AG08396 (cell line): ENCODE measurements at regions not wholly inside any gene's neighbourhood (a gene's known extent, or its start where the extent isn't known, plus 50 kb on each side); places are given as distances from the start of the nearest gene placed in this dataset.

Experiments used
- DNase-seq: peaks from one replicate; pipeline ENCODE4 v3.0.0; 2012; ENCODE audit warnings: low spot score, mixed read lengths

GRCh38 chr5:142508591-142508990 lies 177.3 kb downstream of the FGF1 start:
- no peak for DNase-seq

DNA sequence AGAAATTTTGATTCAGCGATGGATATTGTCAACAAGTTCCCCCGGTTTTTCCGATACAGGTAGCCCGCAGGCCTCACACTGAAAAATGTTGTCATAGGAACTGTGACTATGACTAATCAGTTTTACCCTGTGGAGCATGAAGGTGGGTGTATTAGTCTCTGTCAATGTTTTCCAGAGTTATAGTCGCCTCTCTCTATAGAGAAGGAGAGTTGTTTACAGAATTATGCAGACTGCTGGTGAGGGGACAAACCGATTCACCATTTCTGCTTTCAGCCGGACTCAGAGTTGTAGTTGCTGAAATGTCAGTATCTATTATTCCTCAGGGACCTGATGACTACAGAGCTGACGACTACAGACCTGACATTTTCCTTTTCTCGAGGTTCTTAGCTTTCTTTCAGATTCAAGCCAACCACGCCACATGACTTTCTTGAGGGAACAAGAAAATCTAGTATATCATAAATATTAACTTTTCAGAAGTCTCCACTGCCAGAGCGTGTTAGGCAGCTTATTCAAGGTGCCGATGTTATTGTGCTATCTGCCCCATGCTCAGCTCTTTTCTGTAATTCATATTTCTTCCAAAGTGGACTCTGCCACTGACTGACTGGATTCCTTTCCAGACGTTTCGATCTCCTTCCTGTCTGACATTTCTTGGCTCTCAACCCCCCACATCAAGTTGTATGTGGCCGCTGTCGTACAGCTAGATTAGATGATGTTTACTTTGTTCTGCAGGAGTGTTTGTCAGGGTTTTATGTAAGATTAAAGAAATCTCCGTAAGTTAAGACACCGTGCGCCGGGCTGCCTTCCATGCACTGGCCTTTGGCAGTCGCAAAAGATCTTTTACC lies 178.1 kb downstream of the FGF1 start:
- no peak for DNase-seq

DNA sequence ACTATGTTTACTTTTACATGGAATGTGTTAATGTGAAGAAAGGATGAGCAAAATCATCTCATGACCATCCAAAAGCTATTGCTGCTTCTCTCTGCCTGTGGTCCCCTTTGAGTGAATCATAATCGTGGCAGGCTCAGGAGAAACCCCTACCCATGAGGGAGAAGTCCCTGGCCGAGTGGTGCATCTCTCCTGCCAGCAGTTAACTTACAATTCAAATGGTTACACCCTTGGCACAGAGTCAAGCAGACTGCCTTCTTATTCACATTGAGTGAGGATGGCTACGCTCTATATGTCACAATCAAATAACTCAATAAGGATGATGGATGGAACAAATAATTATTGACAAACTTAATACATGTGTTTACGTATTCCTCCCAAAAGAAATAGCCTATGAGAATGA lies 179.1 kb downstream of the FGF1 start:
- no peak for DNase-seq

GRCh38 chr5:142506046-142506445 lies 179.8 kb downstream of the FGF1 start:
- peak; percentile 27 for DNase-seq

GRCh38 chr5:142501890-142502289 lies 177.1 kb upstream of the SPRY4 start:
- DNase-seq: no peak

GRCh38 chr5:142500227-142500905 lies 175.5 kb upstream of the SPRY4 start:
- no peak for DNase-seq

- DNase-seq: no peak
Observed at GRCh38 chr5:142499591-142500226, 174.9 kb upstream of the SPRY4 start.

- DNase-seq: no peak
Observed at GRCh38 chr5:142498298-142498697, 173.5 kb upstream of the SPRY4 start.

- DNase-seq: no peak
Observed at GRCh38 chr5:142495531-142495930, 170.7 kb upstream of the SPRY4 start.

GRCh38 chr5:142493875-142494518 lies 169.2 kb upstream of the SPRY4 start:
- no peak for DNase-seq

- DNase-seq: no peak
Observed at GRCh38 chr5:142492781-142493281, 168.0 kb upstream of the SPRY4 start.

DNA sequence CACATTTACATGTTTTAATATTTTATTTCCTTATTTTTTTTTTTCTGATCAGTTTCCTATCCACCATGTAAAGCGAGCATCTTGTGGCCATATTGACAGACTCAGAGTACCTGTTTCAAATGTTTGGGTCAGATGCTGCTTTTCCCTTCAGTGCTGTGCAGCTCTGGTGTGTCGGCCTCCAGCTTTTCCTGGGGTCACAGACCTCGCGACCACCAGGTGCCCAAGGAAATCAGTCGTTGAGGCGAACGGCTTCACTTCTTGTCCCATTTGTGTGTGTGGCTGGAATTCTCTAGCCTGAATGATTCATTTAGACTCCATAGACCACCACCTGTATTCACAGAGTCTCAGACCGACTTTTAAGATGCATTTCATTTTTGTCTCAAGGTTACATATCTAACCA lies 166.9 kb upstream of the SPRY4 start:
- DNase-seq: no peak

GRCh38 chr5:142491270-142491669 lies 166.4 kb upstream of the SPRY4 start:
- DNase-seq: no peak

- peak; percentile 53 for DNase-seq
Observed at GRCh38 chr5:142486581-142486980, 161.8 kb upstream of the SPRY4 start.

GRCh38 chr5:142486020-142486419 lies 161.2 kb upstream of the SPRY4 start:
- no peak for DNase-seq

GRCh38 chr5:142484821-142485387 lies 160.1 kb upstream of the SPRY4 start:
- DNase-seq: peak; percentile 22

- DNase-seq: no peak
Observed at GRCh38 chr5:142482207-142482606, 157.4 kb upstream of the SPRY4 start.

DNA sequence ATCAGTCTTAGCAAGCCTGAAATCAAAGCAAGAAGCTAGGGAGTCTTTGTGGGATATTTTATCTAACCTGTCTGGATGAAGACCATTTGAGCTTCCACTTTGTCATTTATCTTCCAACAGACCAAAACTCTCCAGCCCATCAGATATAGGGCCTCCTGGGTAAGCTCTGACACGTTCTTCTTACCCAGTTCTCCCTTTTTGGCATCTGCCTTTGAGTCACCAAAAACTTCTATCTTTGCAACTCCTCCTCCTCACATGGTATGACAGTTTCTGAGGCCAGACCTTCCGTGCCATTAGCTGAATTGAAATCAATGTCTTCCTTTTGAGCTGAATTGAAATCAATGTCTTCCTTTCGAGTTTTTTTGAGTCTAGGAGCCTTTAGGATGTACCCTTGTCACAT lies 156.6 kb upstream of the SPRY4 start:
- no peak for DNase-seq

- no peak for DNase-seq
Observed at GRCh38 chr5:142479854-142480519, 155.2 kb upstream of the SPRY4 start.

DNA sequence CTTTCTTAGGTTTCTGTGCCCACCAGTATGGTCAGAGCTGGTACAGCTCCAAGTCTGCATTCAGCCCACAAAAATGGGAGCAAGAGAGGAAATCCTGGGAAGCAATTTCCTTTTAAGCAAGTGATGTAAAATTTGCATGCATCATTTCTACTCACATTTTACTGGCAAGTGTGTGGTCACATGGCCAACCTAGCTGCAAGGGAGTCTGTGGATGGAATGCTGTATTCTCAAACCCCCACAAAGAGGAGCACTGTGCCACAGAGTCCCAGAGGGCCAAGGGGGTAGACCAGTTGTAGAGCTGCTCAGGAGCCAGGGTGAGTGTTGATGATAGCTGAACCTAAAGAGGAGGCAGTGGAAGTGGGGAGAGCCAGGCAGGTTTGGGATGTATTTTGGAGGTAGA lies 154.3 kb upstream of the SPRY4 start:
- DNase-seq: no peak

GRCh38 chr5:142478113-142478512 lies 153.3 kb upstream of the SPRY4 start:
- no peak for DNase-seq
